ENCODE measurements at regions not wholly inside any gene's neighbourhood (a gene's known extent, or its start where the extent isn't known, plus 50 kb on each side); places are given as distances from the start of the nearest gene placed in this dataset.

DNA sequence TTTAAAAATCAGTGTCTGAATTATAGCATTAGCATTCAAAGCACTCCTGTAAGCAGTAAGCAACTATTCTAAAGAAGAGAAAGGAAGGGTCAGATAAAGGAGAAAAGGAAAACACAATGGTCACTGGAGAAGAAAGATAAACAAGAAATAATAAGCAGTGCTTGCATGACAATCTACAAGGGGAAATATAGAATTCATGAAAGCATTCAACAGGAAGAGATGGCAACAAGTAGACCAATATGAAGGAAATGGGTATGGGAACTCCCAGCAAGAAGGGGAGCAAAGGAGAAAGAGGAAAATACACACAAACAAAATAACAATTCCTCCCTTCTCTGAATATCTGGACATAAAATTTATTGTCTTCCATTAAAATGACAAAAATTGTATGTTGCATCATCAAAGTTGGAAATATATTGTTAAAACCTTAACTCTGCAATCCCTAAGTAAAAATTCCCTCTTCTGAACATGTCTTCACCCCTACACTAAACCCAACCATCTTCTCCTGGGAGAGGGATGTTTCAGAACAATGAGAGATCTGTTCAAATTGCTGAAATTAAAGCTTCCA lies 206.3 kb upstream of the SAMSN1 start:
- TF ChIP-seq, protein P1, sequence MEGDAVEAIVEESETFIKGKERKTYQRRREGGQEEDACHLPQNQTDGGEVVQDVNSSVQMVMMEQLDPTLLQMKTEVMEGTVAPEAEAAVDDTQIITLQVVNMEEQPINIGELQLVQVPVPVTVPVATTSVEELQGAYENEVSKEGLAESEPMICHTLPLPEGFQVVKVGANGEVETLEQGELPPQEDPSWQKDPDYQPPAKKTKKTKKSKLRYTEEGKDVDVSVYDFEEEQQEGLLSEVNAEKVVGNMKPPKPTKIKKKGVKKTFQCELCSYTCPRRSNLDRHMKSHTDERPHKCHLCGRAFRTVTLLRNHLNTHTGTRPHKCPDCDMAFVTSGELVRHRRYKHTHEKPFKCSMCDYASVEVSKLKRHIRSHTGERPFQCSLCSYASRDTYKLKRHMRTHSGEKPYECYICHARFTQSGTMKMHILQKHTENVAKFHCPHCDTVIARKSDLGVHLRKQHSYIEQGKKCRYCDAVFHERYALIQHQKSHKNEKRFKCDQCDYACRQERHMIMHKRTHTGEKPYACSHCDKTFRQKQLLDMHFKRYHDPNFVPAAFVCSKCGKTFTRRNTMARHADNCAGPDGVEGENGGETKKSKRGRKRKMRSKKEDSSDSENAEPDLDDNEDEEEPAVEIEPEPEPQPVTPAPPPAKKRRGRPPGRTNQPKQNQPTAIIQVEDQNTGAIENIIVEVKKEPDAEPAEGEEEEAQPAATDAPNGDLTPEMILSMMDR (IDR thresholded peaks at IDR 0.05; ENCODE audit: borderline replicate concordance, extremely low read depth, low read length, poor library complexity, severe bottlenecking) = no peak
- TF ChIP-seq EZH2 (IDR thresholded peaks at IDR 0.05; ENCODE audit: borderline replicate concordance, low read depth, low read length, severe bottlenecking) = no peak
